GM21619 (cell line): ENCODE measurements at regions not wholly inside any gene's neighbourhood (a gene's known extent, or its start where the extent isn't known, plus 50 kb on each side); places are given as distances from the start of the nearest gene placed in this dataset.

Source experiments
- ATAC-seq: cut with Tn5 transposase; IDR thresholded peaks from one replicate; pipeline ENCODE4 v1.9.1; 2021; ENCODE audit not compliant: unreplicated experiment

DNA sequence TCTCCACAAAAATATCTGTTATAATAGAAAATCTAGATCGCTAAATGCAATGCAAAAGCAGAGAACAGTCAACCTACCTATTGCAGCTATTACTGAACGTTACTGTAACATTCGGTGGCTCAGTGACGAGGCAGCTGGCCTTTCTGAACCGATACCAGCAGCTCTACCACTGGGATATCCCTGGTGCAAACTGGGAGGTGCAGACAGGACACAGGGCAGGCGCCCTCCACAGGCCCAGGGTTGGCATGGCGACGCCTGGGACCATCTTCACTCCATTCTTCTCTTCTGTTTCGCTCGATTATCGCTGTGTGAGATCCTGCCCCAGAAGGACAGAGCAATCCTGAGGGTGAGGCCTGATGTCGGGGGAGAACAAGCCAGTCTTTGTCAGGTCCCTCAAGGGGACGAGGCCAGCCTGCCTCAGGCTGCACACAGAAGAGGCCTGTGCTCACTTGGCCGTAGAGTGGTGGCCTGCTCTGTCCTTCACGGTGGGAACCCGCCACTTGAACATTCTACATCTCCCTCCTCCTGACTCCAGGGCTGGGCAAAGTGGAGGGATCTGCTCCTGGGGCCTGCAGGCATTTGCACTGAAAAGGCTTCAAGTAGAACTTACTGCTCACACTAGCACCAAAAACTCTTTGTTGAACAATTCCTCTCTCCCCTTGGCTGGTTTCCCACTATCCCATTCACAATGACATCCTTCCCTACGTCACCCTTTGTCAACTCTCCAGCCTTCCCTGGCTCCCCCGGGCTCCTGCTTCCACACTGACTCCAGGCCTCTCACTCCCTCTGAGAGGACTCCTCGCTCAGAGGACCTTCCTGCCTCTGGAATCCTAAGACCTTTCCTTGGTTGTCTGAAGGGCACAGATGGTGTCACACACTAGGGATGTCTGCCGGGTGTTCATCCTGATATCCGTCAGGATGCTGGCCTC lies 49.7 kb downstream of the CYRIA start:
- no peak for ATAC-seq

DNA sequence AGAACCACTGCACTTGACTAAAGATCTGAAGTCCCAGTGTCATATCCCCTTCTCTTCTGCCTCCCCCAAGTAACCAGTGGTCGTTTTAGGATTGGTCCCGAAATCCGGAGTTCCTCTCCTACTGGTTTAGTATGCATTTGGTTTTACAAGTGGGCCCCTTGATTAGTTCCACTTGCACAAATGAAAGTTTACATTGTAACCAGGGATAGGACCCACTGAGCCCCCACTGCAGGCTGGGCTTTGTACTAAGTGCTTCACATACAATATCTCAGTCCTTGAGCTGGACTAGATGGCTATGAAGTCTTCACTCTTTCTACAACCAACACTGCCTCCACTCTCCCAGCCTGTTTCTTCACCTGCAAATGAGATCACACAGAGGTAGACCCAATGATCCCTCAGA lies 50.4 kb downstream of the CYRIA start:
- ATAC-seq: no peak

DNA sequence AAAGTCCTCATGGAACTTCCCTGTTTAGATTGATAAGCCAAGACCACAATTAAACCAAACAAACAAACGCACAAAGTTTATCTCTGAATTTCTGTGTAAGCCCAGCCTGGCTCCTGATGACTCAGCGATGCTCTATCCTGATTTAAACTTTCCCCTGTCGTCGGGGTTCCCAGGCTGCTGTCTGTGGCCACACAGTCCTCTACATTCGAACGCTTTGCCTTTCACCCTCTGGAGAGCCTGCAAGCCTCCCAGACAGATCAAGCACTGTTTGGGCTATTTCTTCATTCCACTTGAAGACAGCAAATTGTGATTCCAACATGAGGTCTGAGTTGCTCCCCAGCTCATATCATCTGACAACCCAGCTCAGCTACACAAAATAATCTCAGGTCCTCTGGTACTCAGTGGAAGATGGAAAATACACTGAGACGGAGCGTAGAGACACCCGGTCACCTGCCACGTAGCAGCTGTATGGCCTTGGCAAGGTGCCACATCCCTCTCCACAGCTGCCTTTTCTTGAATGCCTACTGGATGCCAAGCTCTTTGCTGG lies 51.2 kb downstream of the CYRIA start:
- no peak for ATAC-seq

DNA sequence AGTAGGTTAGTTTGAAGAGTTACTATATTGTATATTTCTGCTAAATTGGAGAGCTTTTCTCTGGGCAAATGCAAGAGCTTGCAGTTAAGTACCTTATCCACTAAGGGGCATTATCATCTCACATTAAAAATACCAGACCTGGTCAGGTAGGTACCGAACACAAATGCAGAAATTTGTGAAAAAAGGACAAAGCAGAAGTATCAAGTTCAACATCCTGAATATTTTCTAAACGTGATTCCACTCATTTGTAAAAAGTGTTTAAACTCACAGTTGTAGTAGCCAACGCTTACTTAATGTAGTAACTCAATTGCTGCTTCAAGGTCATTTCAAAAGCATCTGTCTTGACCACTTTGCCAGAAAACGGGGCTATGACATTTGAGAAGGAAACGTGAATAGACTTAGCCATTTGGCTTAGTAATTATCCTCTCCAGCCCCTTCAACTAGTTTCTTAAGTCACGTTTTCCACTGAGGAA lies 52.1 kb downstream of the CYRIA start:
- ATAC-seq: no peak

DNA sequence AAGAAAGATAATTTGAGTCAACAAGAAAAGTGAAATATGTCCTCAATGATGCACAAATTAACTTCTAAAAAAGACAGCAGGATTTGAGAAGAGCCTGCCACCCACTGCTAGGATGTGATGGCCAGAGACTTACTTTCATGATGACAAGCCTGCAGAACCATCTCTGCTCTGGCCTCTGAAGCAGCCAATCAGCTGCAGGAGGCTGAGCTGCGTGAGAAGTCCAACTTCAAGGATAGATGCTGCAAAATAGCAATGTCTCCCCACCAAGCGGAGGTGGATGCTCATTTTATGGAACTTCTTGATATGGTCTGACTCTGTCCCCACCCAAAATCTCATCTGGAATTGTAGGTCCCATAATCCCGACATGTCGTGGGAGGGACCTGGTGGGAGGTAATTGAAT lies 53.1 kb downstream of the CYRIA start:
- ATAC-seq: no peak

DNA sequence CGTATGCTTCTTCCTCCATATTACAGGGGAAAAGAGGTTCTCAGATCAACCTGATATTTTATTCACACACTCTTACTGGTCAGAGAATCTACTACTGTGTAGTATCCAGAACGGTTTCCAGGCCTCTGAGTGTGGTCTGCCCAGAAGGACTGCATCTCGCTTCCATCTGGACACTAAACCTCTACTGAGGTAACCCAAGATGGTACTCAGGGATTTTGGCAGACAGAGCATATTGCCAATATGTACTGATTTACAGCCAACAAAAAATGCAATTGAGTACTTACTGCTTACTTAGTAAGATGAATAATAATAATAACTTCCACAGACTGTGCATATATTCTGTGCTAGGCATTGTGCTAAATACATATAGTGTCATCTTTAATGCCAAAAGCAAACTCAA lies 55.8 kb downstream of the CYRIA start:
- no peak for ATAC-seq

DNA sequence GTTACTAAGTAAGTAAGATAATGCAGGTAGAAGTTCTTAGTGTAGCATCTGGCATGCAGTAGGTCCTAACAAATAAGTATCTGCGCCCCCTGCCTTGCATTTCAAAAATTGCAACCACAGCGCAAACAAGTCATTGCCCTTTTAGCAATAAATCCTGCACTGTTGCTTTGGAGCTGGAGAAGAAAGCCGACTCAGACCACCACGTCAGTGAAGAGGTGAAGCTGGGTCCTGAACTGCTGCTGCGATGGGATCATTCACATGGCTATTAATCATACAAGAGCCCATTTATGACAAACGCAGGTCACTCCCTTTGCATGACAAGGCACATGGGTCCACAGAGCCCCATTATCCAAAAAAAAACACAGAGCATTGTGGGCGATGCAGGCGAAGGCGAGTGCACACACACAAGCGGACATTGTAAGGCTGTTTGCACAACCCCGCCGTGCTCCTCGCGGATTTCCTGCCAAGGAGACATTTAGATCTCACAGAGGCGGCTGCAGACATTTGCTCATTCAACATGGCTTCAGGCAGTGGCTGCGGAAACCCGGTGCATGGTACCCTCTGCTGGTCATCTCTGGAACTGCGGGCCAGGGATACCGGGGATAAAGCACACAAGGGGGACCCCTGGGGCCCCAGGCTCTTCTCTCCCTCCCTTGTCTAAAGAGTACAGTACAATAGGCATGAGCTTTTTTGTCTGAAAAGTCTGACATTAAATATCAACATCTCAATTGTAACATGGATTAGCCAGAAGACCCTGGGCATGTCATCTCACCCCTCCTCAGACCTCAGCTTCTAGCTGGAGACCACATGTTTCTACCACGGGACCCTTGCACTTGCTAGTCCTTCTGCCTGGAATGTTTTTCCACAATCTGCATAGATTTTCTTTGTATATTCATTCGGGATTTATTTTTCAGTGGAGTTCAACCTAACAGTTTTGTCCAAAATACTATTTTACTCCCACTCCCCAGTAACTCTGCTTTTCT lies 56.7 kb downstream of the CYRIA start:
- ATAC-seq: peak; percentile 94

DNA sequence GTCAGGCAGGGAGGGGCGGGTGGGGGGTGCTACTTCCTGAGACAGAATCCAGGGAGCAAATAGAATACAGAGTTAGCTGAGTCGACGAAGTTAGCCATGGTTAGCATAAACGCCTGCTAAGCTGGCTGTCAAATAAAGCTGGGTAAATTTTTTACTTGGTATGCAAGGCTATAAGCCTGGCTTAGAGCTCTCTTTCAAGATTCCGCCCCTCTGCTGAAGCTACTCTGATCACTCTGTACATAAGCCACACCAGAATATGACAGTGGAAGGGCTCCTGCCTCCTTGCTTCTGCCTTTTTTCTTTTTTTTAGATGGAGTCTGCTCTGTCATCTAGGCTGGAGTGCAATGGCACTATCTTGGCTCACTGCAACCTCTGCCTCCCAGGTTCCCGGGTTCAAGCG lies 58.3 kb downstream of the CYRIA start:
- ATAC-seq: no peak

DNA sequence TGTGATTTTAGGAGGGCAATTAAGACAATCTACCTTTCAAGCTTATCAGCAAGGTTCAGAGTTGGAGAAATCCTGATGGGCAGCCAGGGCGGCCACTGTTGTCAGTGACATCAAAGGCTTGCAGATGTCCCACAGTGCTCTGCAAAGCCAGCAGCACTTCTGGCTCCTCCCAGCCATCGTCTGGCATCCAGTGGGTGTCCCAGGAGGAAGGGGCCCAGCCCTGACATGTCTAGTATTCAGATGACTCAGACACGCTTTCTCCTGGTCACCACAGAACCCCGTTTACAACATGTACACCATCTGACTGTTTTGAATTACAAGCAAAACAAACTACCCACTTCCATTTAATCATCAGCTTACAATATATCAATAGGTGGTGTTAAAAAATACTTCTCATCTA lies 61.4 kb downstream of the CYRIA start:
- no peak for ATAC-seq

DNA sequence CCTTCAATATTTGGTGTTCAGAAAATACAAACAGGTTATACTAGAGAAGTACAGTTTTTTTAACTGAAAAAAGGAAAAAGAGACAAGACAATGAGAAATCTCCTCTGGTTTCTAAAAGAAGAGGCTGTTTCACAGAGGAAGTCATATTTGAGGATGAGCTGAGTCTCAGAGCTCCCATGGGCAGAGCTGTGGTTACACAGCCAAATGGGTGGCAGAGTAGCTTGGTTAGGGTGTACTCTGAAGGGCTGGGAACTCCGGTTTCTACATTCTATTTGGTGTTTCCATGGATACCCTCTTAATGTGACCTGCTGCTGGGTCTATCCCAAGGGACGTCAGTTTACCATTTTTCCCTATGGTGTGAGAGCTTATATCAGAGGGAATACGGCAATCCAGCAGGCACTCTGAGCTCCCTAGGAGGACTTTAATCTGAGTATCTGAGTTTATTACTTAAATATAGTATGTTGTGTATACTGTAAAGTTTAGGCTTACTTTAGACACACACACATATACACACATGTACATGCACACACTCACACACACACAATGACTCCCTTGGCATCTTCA lies 74.2 kb downstream of the CYRIA start:
- ATAC-seq: no peak

DNA sequence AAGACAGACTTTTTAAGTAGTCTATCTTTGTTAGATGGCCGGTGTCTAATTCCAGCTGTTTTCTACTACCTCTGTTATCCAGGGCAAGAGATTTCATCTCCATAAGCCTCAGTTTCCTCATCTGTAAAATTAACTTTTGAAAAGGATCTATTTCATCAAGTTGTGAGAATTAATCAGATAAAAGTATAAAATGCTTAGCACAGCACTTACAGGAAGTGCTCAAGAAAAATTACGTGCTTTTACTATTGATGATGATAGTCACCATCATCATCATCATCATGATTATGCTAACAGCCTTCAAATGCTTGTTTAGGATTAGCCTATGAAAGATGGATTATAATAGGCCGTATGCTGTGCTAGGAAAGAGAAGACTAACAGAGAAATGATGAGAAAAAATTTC lies 76.2 kb downstream of the CYRIA start:
- ATAC-seq: no peak

DNA sequence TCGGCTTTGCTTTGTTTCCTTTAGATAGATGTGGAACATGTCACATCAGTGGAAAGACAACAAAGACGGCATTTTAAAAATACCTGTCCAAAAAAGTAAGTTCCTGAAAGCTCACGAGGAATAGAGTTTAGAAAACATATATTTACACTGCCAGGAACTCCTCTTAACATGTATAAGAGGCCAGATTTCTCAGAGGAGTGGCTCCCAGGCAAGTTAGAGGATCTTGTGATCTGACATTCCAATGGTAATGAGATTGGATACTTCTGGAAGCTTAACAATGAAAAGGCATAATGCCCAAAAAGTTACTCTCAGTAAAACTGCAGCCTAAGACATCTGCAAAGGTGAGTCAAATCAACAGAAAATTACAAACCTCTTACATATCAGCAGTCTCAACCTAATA lies 77.1 kb downstream of the CYRIA start:
- ATAC-seq: no peak

DNA sequence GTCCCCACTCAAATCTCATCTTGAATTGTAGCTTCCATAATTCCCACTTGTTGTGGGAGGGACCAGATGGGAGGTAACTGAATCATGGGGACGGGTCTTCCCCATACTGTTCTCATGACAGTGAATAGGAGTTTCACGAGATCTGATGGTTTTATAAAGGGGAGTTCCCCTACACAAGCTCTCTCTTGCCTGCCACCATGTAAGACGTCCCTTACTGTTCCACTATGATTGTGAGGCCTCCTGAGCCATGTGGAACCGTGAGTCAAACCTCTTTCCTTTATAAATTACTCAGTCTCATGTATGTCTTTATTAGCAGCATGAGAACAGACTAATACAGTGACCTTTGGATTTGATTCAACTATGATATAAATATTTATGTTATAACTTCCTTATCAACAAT lies 78.0 kb downstream of the CYRIA start:
- ATAC-seq: no peak

DNA sequence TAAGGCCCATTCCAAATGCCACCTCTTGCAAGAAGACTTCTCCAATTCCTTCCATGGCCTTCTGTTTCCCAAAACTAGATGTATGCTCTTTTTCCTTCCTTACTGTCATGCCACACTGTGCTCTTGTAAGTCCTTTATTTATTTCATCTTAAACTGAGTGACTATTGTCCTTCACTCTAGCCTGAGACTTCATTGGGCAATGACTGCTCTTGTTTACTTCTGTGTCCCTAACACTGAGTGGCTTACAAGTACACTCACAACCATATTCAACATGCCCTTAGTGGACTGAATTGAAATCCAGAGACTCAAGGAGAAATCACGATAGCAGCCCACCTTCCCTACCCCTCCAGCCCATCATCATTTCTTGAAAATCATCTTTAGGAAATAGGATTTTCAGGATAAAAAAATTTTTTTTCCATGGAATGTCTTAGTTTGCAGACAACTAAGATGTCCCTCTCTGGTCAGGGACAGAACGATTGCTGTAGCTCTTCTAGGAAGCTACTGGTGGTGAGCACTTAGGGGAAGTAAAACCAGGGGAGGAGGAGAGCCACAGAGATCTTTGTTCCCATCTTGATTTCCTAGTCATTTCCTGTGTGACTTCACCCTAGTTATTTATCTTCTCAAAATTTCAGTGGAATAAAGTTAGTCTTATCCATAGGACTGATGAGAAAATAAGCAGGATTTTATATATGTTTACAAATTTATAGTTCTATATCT lies 80.7 kb downstream of the CYRIA start:
- ATAC-seq: no peak

DNA sequence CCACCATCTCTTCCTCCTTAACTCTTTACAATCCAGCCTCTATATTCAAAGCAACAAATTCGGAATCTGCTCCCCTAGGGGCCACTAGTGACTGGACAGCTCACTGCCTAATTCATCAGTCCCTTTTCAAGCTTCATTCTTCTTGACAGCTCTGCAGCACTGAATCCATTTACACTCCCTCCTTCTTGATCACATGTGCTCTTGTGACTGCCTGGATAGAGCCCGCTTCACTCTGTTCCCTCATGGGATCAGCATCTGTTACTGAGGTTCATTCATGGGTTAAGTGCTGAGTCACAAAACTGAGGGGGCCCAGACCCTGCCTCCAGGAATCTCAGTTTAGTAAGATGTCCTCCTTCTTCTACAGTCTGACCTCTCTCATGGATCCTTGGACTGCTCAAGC lies 81.5 kb downstream of the CYRIA start:
- ATAC-seq: no peak

DNA sequence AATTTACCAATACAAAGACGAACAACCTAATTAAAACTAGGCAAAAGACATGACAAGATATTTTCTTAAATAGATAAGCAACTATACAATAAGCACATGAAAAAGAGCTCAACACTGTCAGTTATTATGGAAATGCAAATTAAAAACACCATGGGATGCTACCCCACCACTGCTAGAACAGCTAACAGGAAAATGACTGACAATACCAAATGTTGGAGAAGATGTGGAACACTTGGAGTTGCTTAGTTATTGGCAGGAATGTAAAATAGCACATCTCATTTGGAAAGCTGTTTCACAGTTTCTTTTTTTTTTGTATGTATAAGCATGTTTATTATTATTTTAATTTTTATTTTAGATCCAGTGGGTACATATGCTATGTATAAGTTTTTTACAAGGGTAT lies 84.4 kb downstream of the CYRIA start:
- no peak for ATAC-seq

DNA sequence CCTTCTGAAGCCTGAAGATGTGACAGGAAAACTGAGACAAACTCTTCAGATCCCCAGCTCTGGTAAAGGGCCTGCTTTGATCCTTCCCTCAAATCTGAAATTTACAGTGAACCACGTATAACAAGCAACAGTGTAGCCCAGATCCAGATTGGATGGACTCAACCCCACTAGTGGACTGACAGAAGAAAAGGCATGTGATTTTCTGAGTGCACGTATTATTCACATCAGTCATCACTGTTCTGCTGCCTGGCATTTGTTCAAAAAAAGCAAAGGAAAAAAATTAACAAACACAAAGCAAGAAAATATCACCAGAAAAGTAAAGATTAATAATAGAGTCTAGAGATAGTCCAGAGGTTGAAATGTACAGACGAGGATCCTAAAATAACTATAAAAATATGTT lies 87.6 kb downstream of the CYRIA start:
- no peak for ATAC-seq

DNA sequence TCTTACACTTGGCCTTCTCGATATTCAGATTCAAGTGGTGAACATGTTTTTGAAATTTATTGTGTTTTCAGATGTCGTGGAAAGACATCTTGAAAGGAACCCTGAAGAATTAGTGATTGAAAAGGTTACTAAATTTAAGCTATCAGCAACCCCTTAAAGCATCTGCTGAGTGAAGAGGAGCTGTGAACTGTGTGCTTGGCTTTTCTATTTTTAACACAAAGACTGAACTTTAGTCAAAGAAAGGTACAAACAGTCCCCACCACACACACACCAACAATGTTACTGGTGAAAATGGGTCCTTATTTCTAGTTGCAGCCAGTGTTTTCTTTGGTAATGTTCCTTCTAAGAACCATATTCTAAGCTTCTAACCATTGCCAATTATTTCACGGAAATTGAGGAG lies 95.1 kb downstream of the CYRIA start:
- no peak for ATAC-seq

DNA sequence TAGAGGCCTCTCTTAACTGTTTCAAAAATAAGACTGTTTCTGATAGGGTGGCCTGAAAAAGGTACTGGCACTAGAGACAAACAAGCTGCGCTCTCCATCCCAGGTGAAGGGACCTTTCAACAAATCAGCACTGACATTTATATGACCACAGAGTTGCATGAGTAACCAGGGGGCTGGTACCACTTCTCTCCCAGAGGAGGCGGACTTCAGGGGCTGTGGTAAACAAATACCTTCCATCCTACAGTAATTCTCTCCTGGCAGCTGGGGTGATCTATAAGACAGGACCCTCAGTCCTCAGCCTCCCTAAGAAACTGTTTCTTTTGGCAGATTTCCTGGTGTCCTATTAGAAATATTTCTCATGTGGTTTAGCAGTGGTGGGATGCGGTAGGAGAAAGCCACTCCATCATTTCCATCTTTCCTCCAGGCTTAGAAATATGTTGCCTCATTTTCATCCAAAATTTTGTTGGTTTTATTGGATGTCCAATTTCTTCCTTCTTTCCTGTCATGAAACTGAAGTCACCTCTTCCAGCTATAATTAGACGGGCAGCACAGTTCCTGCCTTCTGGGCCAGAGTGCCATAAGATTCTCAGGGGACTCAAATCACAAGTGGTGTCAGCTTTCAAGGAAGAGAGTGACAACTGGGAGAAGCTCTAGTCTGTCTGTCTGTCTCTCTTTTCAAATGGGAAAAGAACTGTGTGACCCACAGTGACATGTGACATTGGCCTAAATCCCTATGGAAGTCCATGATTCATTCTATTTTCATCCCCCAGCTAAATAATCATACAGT lies 96.4 kb downstream of the CYRIA start:
- ATAC-seq: no peak

DNA sequence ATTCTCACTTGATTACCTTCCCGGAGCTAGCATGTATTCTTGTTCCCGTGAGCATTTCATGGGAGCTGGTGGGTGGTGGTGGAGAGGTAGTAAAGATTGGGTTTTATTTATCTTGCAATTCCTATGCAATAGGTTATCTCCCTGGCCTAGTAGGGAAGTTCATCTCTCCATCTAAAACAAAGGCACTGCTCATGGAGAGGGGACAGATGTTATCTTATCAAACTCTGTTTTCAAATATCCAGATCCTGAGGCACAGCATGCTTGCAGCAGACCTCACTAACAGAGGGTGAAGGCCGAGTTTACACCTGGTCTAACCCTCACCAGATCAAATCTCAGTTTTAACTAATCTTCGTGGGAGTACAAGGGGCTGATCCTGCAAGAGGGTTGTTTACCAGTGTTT lies 98.9 kb downstream of the CYRIA start:
- ATAC-seq: no peak
